Left ventricle myocardium inferior (tissue), 1 donor: ENCODE measurements at regions not wholly inside any gene's neighbourhood (a gene's known extent, or its start where the extent isn't known, plus 50 kb on each side); places are given as distances from the start of the nearest gene placed in this dataset.
A peak's percentile ranks its signal among the peaks of the same experiment; 100 is the strongest.

ENCODE experiments used
- DNase-seq: peaks from one replicate; pipeline ENCODE4 v3.0.0-alpha.2; 2020
- H3K27ac ChIP-seq: fragments of 200-600 bp; replicated peaks from 2 replicates; pipeline ENCODE4 v1.8.0; 2021
- H3K27me3 ChIP-seq: fragments of 200-600 bp; 2 replicates; pipeline ENCODE4 v1.8.0; 2021; ENCODE audit warnings: low read depth
- H3K36me3 ChIP-seq: fragments of 200-600 bp; 2 replicates; pipeline ENCODE4 v1.8.0; 2021
- H3K4me1 ChIP-seq: fragments of 200-600 bp; 2 replicates; pipeline ENCODE4 v1.8.0; 2021
- H3K4me3 ChIP-seq: fragments of 200-600 bp; 2 replicates; pipeline ENCODE4 v1.8.0; 2021; ENCODE audit warnings: mild to moderate bottlenecking, moderate library complexity
- H3K9me3 ChIP-seq: fragments of 200-600 bp; replicated peaks from 2 replicates; pipeline ENCODE4 v1.8.0; 2021
- intact Hi-C: fragments of 100-400 bp; cut with micrococcal nuclease; formaldehyde crosslinking; loops from one replicate; pipeline ENCODE4 v1.11.0; 2022
- TF ChIP-seq, protein P1 (sequence below): fragments of 200-600 bp; IDR thresholded peaks from 2 replicates; pipeline ENCODE4 v1.8.0; 2021; ENCODE audit warnings: antibody characterized with exemption, mild to moderate bottlenecking, borderline replicate concordance
- donor health status: DM: no; HTN: yes; CAD: no; lungs with severe emphysema.

DNA sequence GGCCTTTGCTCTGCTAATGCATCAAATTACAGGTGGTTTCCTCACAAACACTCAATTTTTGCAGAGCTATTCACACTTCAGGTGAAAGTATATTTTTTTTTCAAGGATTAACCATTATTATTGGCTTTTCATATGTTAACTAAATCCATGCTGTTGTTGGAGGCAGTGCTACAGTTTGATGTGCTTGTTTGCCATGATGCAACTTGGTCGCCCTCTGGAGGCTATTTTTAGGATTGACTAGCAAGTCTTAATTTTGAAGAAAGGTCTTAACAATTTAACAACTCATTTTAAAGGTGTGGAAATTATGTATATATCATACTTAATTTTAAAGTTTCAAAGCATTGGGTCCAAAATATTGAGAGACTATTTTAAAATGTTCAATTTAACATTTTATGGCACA, 168.8 kb upstream of the FAM47A start:
- DNase-seq: no peak
- Histone ChIP-seq H3K36me3 (no peaks in the 10 kb centered on the region), H3K4me3 (no peak overlapping the region), H3K4me1 (no peaks in the 10 kb centered on the region), H3K27ac (no peak overlapping the region), H3K27me3 (no peaks in the 10 kb centered on the region), H3K9me3 (no peaks in the 10 kb centered on the region)
- intact Hi-C loops: no loop called here
- TF ChIP-seq, protein P1, sequence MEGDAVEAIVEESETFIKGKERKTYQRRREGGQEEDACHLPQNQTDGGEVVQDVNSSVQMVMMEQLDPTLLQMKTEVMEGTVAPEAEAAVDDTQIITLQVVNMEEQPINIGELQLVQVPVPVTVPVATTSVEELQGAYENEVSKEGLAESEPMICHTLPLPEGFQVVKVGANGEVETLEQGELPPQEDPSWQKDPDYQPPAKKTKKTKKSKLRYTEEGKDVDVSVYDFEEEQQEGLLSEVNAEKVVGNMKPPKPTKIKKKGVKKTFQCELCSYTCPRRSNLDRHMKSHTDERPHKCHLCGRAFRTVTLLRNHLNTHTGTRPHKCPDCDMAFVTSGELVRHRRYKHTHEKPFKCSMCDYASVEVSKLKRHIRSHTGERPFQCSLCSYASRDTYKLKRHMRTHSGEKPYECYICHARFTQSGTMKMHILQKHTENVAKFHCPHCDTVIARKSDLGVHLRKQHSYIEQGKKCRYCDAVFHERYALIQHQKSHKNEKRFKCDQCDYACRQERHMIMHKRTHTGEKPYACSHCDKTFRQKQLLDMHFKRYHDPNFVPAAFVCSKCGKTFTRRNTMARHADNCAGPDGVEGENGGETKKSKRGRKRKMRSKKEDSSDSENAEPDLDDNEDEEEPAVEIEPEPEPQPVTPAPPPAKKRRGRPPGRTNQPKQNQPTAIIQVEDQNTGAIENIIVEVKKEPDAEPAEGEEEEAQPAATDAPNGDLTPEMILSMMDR: peak; percentile 55

DNA sequence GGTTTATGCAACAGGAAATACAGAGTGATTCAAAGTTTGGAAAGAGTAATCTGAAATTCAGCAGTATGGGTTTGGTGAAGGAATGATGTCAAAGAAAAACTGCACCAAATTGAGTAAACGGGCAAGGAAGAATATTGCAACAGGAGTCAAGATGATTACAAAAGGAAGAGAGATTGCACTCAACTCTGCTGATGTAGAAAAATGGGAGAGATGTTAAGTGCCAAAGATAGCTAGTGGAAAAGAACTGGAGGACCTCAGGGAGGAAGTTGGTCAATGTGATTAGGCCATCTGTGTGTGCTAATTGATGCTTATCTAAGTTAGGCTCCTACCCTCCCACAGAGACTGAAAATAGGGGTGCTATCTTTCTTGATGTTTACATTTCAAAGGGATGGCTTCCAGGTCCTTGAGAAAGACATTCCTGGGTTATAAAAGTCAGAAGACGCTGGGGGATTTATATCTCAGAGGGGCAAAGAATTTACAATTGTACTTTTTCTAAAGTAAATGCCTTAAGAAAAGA, 167.4 kb upstream of the FAM47A start:
- Histone ChIP-seq H3K4me1 (no peaks in the 10 kb centered on the region), H3K4me3 (no peak overlapping the region), H3K27ac (no peak overlapping the region), H3K36me3 (no peaks in the 10 kb centered on the region), H3K27me3 (no peaks in the 10 kb centered on the region), H3K9me3 (no peaks in the 10 kb centered on the region)
- intact Hi-C loops: no loop called here
- DNase-seq: no peak
- TF ChIP-seq, protein P1: no peak

DNA sequence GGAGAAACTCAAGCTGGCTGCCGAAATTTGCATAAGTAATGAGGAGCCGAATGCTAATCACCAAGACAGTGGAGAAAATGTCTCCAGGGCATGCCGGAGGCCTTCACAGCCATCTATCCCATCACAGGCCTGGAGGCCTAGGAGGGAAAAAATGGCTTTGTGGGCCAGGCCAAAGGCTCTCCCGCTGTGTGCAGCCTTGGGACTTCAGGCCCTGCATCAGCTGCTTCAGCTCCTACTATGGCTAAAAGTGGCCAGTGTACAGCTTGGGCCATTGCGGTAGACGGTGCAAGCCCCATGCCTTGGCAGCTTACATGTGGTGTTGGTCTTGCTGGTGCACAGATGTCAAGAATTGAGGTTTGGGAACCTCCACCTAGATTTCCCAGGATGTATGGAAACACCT, 162.6 kb upstream of the FAM47A start:
- H3K4me1 ChIP-seq: no peaks in the 10 kb centered on the region
- no peaks in the 10 kb centered on the region for H3K27me3 ChIP-seq
- DNase-seq: no peak
- H3K4me3 ChIP-seq: no peak overlapping the region
- intact Hi-C loops: no loop called here
- H3K9me3 ChIP-seq: no peaks in the 10 kb centered on the region
- no peaks in the 10 kb centered on the region for H3K36me3 ChIP-seq
- no peak overlapping the region for H3K27ac ChIP-seq
- TF ChIP-seq, protein P1: no peak

DNA sequence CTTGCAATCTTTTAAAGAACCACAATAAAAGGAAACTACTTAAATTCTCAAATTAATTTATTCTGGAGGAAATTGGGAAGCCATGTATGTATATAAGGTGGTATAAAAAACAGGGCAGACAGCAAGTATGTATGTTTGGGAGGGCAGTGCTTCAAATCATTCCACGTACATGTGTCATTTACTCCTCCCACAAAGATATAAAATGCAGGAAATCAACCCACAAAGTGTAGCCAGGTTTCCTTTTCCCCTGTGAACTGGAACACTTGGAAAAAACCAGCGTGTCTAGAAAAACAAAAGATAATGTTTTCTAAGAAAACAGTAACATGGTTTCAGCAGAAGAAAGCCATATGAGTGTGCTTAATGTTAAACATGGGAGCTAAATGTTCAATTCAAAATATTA, 156.7 kb upstream of the FAM47A start:
- Histone ChIP-seq H3K27ac (no peak overlapping the region), H3K36me3 (no peaks in the 10 kb centered on the region), H3K9me3 (no peaks in the 10 kb centered on the region), H3K4me3 (no peak overlapping the region), H3K27me3 (no peaks in the 10 kb centered on the region), H3K4me1 (no peaks in the 10 kb centered on the region)
- DNase-seq: no peak
- intact Hi-C loops: no loop called here
- TF ChIP-seq, protein P1: no peak

DNA sequence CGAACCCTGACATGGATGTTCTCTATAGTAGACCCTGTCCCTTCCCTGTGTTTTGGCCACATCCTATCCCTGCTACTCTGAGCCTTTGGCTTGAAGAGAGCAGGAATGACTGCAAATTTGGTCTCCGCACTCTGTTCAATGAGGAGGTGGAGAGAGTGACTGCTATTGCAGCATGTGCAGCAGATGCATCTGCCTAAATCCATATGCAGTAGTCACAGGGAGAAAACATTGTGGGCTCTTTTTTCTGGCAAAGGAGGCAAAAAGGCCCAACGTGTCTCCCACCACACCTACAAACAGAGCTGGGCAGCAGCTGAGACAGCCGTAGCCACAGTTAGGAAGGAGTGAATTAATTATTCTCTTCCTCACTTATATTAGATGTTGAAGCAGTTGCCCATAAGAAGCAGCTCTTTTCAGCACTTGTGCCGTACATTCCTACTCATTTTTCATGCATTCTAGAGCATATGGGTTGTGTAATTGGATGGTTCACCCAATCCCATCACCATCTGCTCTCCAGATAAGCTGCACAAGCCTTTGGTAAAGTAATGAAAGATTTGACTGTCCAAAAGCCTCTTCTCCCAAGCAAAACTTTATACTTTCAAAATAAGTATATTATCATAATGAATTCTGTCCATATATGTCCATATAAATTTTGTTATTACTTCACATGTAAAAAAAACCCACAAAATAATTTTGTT, 147.9 kb upstream of the FAM47A start:
- intact Hi-C loops: no loop called here
- Histone ChIP-seq H3K27ac (no peak overlapping the region), H3K27me3 (no peaks in the 10 kb centered on the region), H3K4me3 (no peak overlapping the region), H3K9me3 (no peaks in the 10 kb centered on the region), H3K36me3 (no peaks in the 10 kb centered on the region), H3K4me1 (no peaks in the 10 kb centered on the region)
- TF ChIP-seq, protein P1: no peak
- no peak for DNase-seq
